ENCODE measurements at regions not wholly inside any gene's neighbourhood (a gene's known extent, or its start where the extent isn't known, plus 50 kb on each side); places are given as distances from the start of the nearest gene placed in this dataset.

- no peak for DNase-seq (ENCODE audit: low spot score)
Measured at GRCh38 chr13:79776531-79777295, 295.8 kb downstream of the NDFIP2 start.

- DNase-seq (ENCODE audit: low spot score) = no peak
Measured at GRCh38 chr13:79775830-79776229, 294.9 kb downstream of the NDFIP2 start.

- no peak for DNase-seq (ENCODE audit: low spot score)
Measured at GRCh38 chr13:79772811-79773210, 291.9 kb downstream of the NDFIP2 start.

- no peak for DNase-seq (ENCODE audit: low spot score)
Measured at GRCh38 chr13:79771493-79771892, 290.5 kb downstream of the NDFIP2 start.

GRCh38 chr13:79770056-79770455, 289.1 kb downstream of the NDFIP2 start:
- no peak for DNase-seq (ENCODE audit: low spot score)

GRCh38 chr13:79767126-79767525, 286.2 kb downstream of the NDFIP2 start:
- DNase-seq (ENCODE audit: low spot score) = no peak

GRCh38 chr13:79765331-79765730, 284.4 kb downstream of the NDFIP2 start:
- no peak for DNase-seq (ENCODE audit: low spot score)

GRCh38 chr13:79749984-79750551, 269.1 kb downstream of the NDFIP2 start:
- no peak for DNase-seq (ENCODE audit: low spot score)

GRCh38 chr13:79749566-79749965, 268.6 kb downstream of the NDFIP2 start:
- no peak for DNase-seq (ENCODE audit: low spot score)

- DNase-seq (ENCODE audit: low spot score) = no peak
Measured at GRCh38 chr13:79745081-79745480, 264.1 kb downstream of the NDFIP2 start.

- no peak for DNase-seq (ENCODE audit: low spot score)
Measured at GRCh38 chr13:79742923-79743322, 262.0 kb downstream of the NDFIP2 start.

- DNase-seq (ENCODE audit: low spot score) = no peak
Measured at GRCh38 chr13:79740991-79741390, 260.0 kb downstream of the NDFIP2 start.

- no peak for DNase-seq (ENCODE audit: low spot score)
Measured at GRCh38 chr13:79736356-79736755, 255.4 kb downstream of the NDFIP2 start.

GRCh38 chr13:79735228-79735627, 254.3 kb downstream of the NDFIP2 start:
- DNase-seq (ENCODE audit: low spot score) = no peak

- DNase-seq (ENCODE audit: low spot score) = no peak
Measured at GRCh38 chr13:79727086-79727485, 246.1 kb downstream of the NDFIP2 start.

- no peak for DNase-seq (ENCODE audit: low spot score)
Measured at GRCh38 chr13:79725841-79726240, 244.9 kb downstream of the NDFIP2 start.

- no peak for DNase-seq (ENCODE audit: low spot score)
Measured at GRCh38 chr13:79724348-79725103, 243.6 kb downstream of the NDFIP2 start.

- no peak for DNase-seq (ENCODE audit: low spot score)
Measured at GRCh38 chr13:79723519-79724024, 242.6 kb downstream of the NDFIP2 start.

GRCh38 chr13:79722885-79723445, 242.0 kb downstream of the NDFIP2 start:
- DNase-seq (ENCODE audit: low spot score) = no peak

GRCh38 chr13:79716191-79716590, 235.2 kb downstream of the NDFIP2 start:
- no peak for DNase-seq (ENCODE audit: low spot score)

- DNase-seq (ENCODE audit: low spot score) = no peak
Measured at GRCh38 chr13:79711631-79712030, 230.7 kb downstream of the NDFIP2 start.

- no peak for DNase-seq (ENCODE audit: low spot score)
Measured at GRCh38 chr13:79710376-79710775, 229.4 kb downstream of the NDFIP2 start.

GRCh38 chr13:79709471-79709870, 228.5 kb downstream of the NDFIP2 start:
- no peak for DNase-seq (ENCODE audit: low spot score)

Measured in hematopoietic multipotent progenitor cell treated with erythropoietin and hydrocortisone succinate and interleukin-3 and kit ligand, for 17 days (in vitro differentiated cells).